AG09319 (cell line): ENCODE measurements at regions not wholly inside any gene's neighbourhood (a gene's known extent, or its start where the extent isn't known, plus 50 kb on each side); places are given as distances from the start of the nearest gene placed in this dataset.

Experiments used
- DNase-seq: peaks from one replicate; pipeline ENCODE4 v3.0.0-alpha.2; 2010; ENCODE audit warnings: low read depth; ENCODE audit errors: extremely low read depth
- CTCF ChIP-seq: IDR thresholded peaks from 2 replicates; pipeline ENCODE4 v1.5.1; 2011; ENCODE audit warnings: low read depth, mild to moderate bottlenecking, inconsistent platforms, low read length, moderate library complexity

GRCh38 chr6:1525364-1526038 lies 84.2 kb upstream of the FOXC1 start:
- DNase-seq, result no peak
- TF ChIP-seq CTCF, result no peak

GRCh38 chr6:1526398-1527072 lies 83.2 kb upstream of the FOXC1 start:
- no peak for TF ChIP-seq CTCF
- DNase-seq, result no peak

GRCh38 chr6:1527073-1527457 lies 82.7 kb upstream of the FOXC1 start:
- no peak for TF ChIP-seq CTCF
- peak; percentile 38 for DNase-seq

GRCh38 chr6:1535295-1535694 lies 74.4 kb upstream of the FOXC1 start:
- DNase-seq, result no peak
- TF ChIP-seq CTCF, result no peak

GRCh38 chr6:1536526-1537429 lies 72.9 kb upstream of the FOXC1 start:
- no peak for TF ChIP-seq CTCF
- no peak for DNase-seq

- no peak for DNase-seq
- no peak for TF ChIP-seq CTCF
Observed at GRCh38 chr6:1538369-1538768, 71.3 kb upstream of the FOXC1 start.
